ENCODE measurements at regions not wholly inside any gene's neighbourhood (a gene's known extent, or its start where the extent isn't known, plus 50 kb on each side); places are given as distances from the start of the nearest gene placed in this dataset.

- ATAC-seq: no peak
- Mint-ChIP-seq H3K27me3 (ENCODE audit: low read depth) (peaks cover 4% of the 10 kb centered on the region; the same call in 1 of the 2 replicates), H3K36me3 (peaks cover 2% of the 10 kb centered on the region; the same call in 1 of the 2 replicates), H3K4me3 (no peak overlapping the region), H3K9me3 (peaks cover 18% of the 10 kb centered on the region), H3K4me1 (peaks cover 29% of the 10 kb centered on the region), H3K27ac (no peak overlapping the region)
- ChIA-PET CTCF (no interaction called here), POLR2A (no interaction called here)
- no peak for DNase-seq (ENCODE audit: low spot score)
- TF ChIP-seq USF1 (CRISPR knock-in tag; IDR thresholded peaks at IDR 0.05) (no peak), ZBTB21 (CRISPR knock-in tag; IDR thresholded peaks at IDR 0.05; ENCODE audit: borderline replicate concordance) (no peak), ZNF425 (CRISPR knock-in tag; conservative IDR thresholded peaks at IDR 0.05) (no peak), MAX (CRISPR knock-in tag; IDR thresholded peaks at IDR 0.05) (no peak), ATF3 (CRISPR knock-in tag; conservative IDR thresholded peaks at IDR 0.05) (no peak), SMAD3 (CRISPR knock-in tag; IDR thresholded peaks at IDR 0.05; ENCODE audit: borderline replicate concordance) (no peak), FOXP4 (CRISPR knock-in tag; IDR thresholded peaks at IDR 0.05) (no peak), ATF1 (CRISPR knock-in tag; IDR thresholded peaks at IDR 0.05) (no peak), TCF7 (CRISPR knock-in tag; IDR thresholded peaks at IDR 0.05; ENCODE audit: low read depth) (no peak), GABPB1 (CRISPR knock-in tag; IDR thresholded peaks at IDR 0.05) (no peak), ZNF671 (CRISPR knock-in tag; IDR thresholded peaks at IDR 0.05) (no peak)
Measured at GRCh38 chr20:10724449-10725173, 50.8 kb upstream of the JAG1 start.

GRCh38 chr20:10728873-10729670, 55.3 kb upstream of the JAG1 start:
- CTCF ChIA-PET: no interaction called here
- DNase-seq (ENCODE audit: low spot score): no peak

GRCh38 chr20:10729785-10730184, 56.0 kb upstream of the JAG1 start:
- POLR2A ChIA-PET: no interaction called here
- ATAC-seq (no peak), DNase-seq (ENCODE audit: low spot score) (no peak)
- Mint-ChIP-seq H3K27me3 (ENCODE audit: low read depth) (peaks cover 4% of the 10 kb centered on the region; the same call in 1 of the 2 replicates), H3K4me3 (no peak overlapping the region), H3K9me3 (peaks cover 29% of the 10 kb centered on the region), H3K27ac (no peak overlapping the region), H3K4me1 (peaks cover 14% of the 10 kb centered on the region), H3K36me3 (peaks cover 6% of the 10 kb centered on the region; the same call in 1 of the 2 replicates)
- TF ChIP-seq PRDM15 (CRISPR knock-in tag; IDR thresholded peaks at IDR 0.05): no peak
- no peak for TF ChIP-seq E2F5 (CRISPR knock-in tag; IDR thresholded peaks at IDR 0.05)
- TF ChIP-seq GTF2I (CRISPR knock-in tag; conservative IDR thresholded peaks at IDR 0.05): peak; percentile 60; the same call in 1 of the 2 replicates
- CTCF ChIA-PET: no interaction called here

More at GRCh38 chr20:10728873-10729670, 55.3 kb upstream of the JAG1 start:
- no peak overlapping the region for H3K4me3 Mint-ChIP-seq
- peaks cover 6% of the 10 kb centered on the region; the same call in 1 of the 2 replicates for H3K36me3 Mint-ChIP-seq
- POLR2A ChIA-PET: no interaction called here
- no peak overlapping the region for H3K27ac Mint-ChIP-seq
- TF ChIP-seq ZNF416 (CRISPR knock-in tag; IDR thresholded peaks at IDR 0.05): no peak
- H3K27me3 Mint-ChIP-seq (ENCODE audit: low read depth): peaks cover 4% of the 10 kb centered on the region; the same call in 1 of the 2 replicates
- H3K9me3 Mint-ChIP-seq: peaks cover 29% of the 10 kb centered on the region
- ATAC-seq: no peak
- peaks cover 16% of the 10 kb centered on the region for H3K4me1 Mint-ChIP-seq
